SK-N-MC (cell line): ENCODE measurements at regions not wholly inside any gene's neighbourhood (a gene's known extent, or its start where the extent isn't known, plus 50 kb on each side); places are given as distances from the start of the nearest gene placed in this dataset.

Experiments
- EZH2 ChIP-seq: fragments of 200-600 bp; sonication (generic); IDR thresholded peaks from one replicate; pipeline ENCODE4 v1.6.1; 2017; ENCODE audit warnings: antibody characterized with exemption
- FOXP2 ChIP-seq: optimal IDR thresholded peaks from 2 replicates; pipeline ENCODE3; 2011; ENCODE audit warnings: mild to moderate bottlenecking, moderate library complexity; ENCODE audit not compliant: insufficient read depth; ENCODE audit errors: extremely low read length, control extremely low read depth
- POLR2AphosphoS5 ChIP-seq: IDR thresholded peaks from 2 replicates; pipeline ENCODE4 v1.6.1; 2012; ENCODE audit warnings: mild to moderate bottlenecking, low read depth, low read length, borderline replicate concordance

- no peak for TF ChIP-seq EZH2
- no peak for TF ChIP-seq POLR2AphosphoS5
- no peak for TF ChIP-seq FOXP2
Observed at GRCh38 chr5:77904362-77904761, 128.2 kb upstream of the TBCA start.
